Neural cell (in vitro differentiated cells): ENCODE measurements at regions not wholly inside any gene's neighbourhood (a gene's known extent, or its start where the extent isn't known, plus 50 kb on each side); places are given as distances from the start of the nearest gene placed in this dataset.

Experiments
- H2AFZ ChIP-seq: fragments of 200-600, 300-800 bp; sonication (generic), shearing (Covaris generic); 2 replicates; pipeline ENCODE4 v1.6.0; 2014; ENCODE audit warnings: low read depth, mild to moderate bottlenecking, antibody characterized with exemption, low read length, moderate library complexity
- H3F3A ChIP-seq: fragments of 200-600 bp; shearing (Covaris generic); 2 replicates; pipeline ENCODE4 v1.6.1; 2016; ENCODE audit warnings: mild to moderate bottlenecking, moderate library complexity, mixed read lengths, antibody characterized with exemption, low read length; ENCODE audit not compliant: insufficient read depth, poor library complexity, severe bottlenecking
- H3K27ac ChIP-seq: fragments of 200-600, 300-800 bp; sonication (generic), shearing (Covaris generic); 2 replicates; pipeline ENCODE4 v1.5.1; 2014; ENCODE audit warnings: mild to moderate bottlenecking, low read length, moderate library complexity
- H3K27me3 ChIP-seq: fragments of 300-800, 200-600 bp; sonication (generic), shearing (Covaris generic); 2 replicates; pipeline ENCODE4 v1.6.0; 2014; ENCODE audit warnings: mild to moderate bottlenecking, low read depth, low read length, moderate library complexity; ENCODE audit not compliant: insufficient read depth
- H3K36me3 ChIP-seq: fragments of 300-800, 200-600 bp; sonication (generic), shearing (Covaris generic); 2 replicates; pipeline ENCODE4 v1.5.1; 2014; ENCODE audit warnings: mild to moderate bottlenecking, antibody characterized with exemption, low read length, moderate library complexity; ENCODE audit not compliant: insufficient read depth
- H3K4me2 ChIP-seq: fragments of 300-800, 200-600 bp; sonication (generic), shearing (Covaris generic); 2 replicates; pipeline ENCODE4 v1.6.0; 2014; ENCODE audit warnings: mild to moderate bottlenecking, low read length
- H3K4me3 ChIP-seq: fragments of 300-800, 200-600 bp; sonication (generic), shearing (Covaris generic); 2 replicates; pipeline ENCODE4 v1.5.1; 2014; ENCODE audit warnings: mild to moderate bottlenecking, low read length, moderate library complexity
- H3K79me2 ChIP-seq: fragments of 200-600 bp; shearing (Covaris generic); replicated peaks from 2 replicates; pipeline ENCODE4 v1.6.0; 2014; ENCODE audit warnings: mild to moderate bottlenecking, low read length, moderate library complexity; ENCODE audit not compliant: insufficient read depth
- H3K9ac ChIP-seq: fragments of 300-800, 200-600 bp; sonication (generic), shearing (Covaris generic); 2 replicates; pipeline ENCODE4 v1.6.1; 2016; ENCODE audit warnings: mild to moderate bottlenecking, low read length, mixed read lengths
- H3K9me2 ChIP-seq: fragments of 200-600 bp; shearing (Covaris generic); 2 replicates; pipeline ENCODE4 v1.6.1; 2016; ENCODE audit warnings: mild to moderate bottlenecking, low read length, mixed read lengths; ENCODE audit not compliant: insufficient read depth
- H3K9me3 ChIP-seq: fragments of 200-600, 300-800 bp; sonication (generic), shearing (Covaris generic); 2 replicates; pipeline ENCODE4 v1.6.1; 2016; ENCODE audit warnings: mild to moderate bottlenecking, mixed run types, low read length, moderate library complexity, mixed read lengths
- H4K20me1 ChIP-seq: fragments of 200-600 bp; shearing (Covaris generic); 2 replicates; pipeline ENCODE4 v1.6.1; 2016; ENCODE audit warnings: mild to moderate bottlenecking, mixed run types; ENCODE audit not compliant: insufficient read depth
- CTCF ChIP-seq: fragments of 450-650 bp; IDR thresholded peaks from 2 replicates; pipeline ENCODE4 v1.5.1; 2014; ENCODE audit warnings: antibody characterized with exemption, mild to moderate bottlenecking, moderate library complexity; ENCODE audit not compliant: poor library complexity, severe bottlenecking
- EP300 ChIP-seq: fragments of 450-650 bp; conservative IDR thresholded peaks from 2 replicates; pipeline ENCODE4 v1.6.1; 2014; ENCODE audit warnings: antibody characterized with exemption, mild to moderate bottlenecking, moderate library complexity; ENCODE audit not compliant: poor library complexity, severe bottlenecking
- EZH2 ChIP-seq: fragments of 200-600, 300-800 bp; shearing (Covaris generic), sonication (generic); IDR thresholded peaks from 2 replicates; pipeline ENCODE4 v1.6.1; 2014; ENCODE audit warnings: antibody characterized with exemption, low read length, borderline replicate concordance, mild to moderate bottlenecking; ENCODE audit not compliant: insufficient read depth, poor library complexity, severe bottlenecking
- MXI1 ChIP-seq: fragments of 450-650 bp; conservative IDR thresholded peaks from 2 replicates; pipeline ENCODE4 v1.6.1; 2014; ENCODE audit warnings: antibody characterized with exemption, mild to moderate bottlenecking; ENCODE audit not compliant: poor library complexity, severe bottlenecking
- POLR2AphosphoS5 ChIP-seq: IDR thresholded peaks from 2 replicates; pipeline ENCODE4 v1.6.1; 2012
- RAD21 ChIP-seq: fragments of 450-650 bp; conservative IDR thresholded peaks from 2 replicates; pipeline ENCODE4 v1.6.1; 2014; ENCODE audit warnings: antibody characterized with exemption, mild to moderate bottlenecking, moderate library complexity
- REST ChIP-seq: IDR thresholded peaks from 2 replicates; pipeline ENCODE4 v1.6.1; 2012; ENCODE audit warnings: borderline replicate concordance
- SMC3 ChIP-seq: fragments of 450-650 bp; conservative IDR thresholded peaks from 2 replicates; pipeline ENCODE4 v1.6.1; 2014; ENCODE audit warnings: antibody characterized with exemption, mild to moderate bottlenecking, moderate library complexity; ENCODE audit not compliant: poor library complexity
- TAF1 ChIP-seq: IDR thresholded peaks from 2 replicates; pipeline ENCODE4 v1.6.1; 2012; ENCODE audit warnings: low read depth

GRCh38 chr7:81120803-81121202, 202.0 kb upstream of the SEMA3C start:
- Histone ChIP-seq H3K27ac (no peak overlapping the region), H3K9me2 (no peaks in the 10 kb centered on the region), H3K36me3 (no peaks in the 10 kb centered on the region), H3K79me2 (no peaks in the 10 kb centered on the region), H3K4me3 (no peak overlapping the region), H2AFZ (no peak overlapping the region), H3K9me3 (no peaks in the 10 kb centered on the region), H3K27me3 (no peaks in the 10 kb centered on the region), H4K20me1 (no peaks in the 10 kb centered on the region), H3K9ac (no peak overlapping the region), H3K4me2 (no peak overlapping the region), H3F3A (no peaks in the 10 kb centered on the region)
- TF ChIP-seq CTCF (no peak), EP300 (no peak), REST (no peak), POLR2AphosphoS5 (no peak), MXI1 (no peak), SMC3 (no peak), RAD21 (no peak), TAF1 (no peak), EZH2 (no peak)

GRCh38 chr7:81120111-81120510, 201.3 kb upstream of the SEMA3C start:
- Histone ChIP-seq H4K20me1 (no peaks in the 10 kb centered on the region), H3K9ac (no peak overlapping the region), H3K4me2 (no peak overlapping the region), H3K27me3 (no peaks in the 10 kb centered on the region), H3K9me3 (no peaks in the 10 kb centered on the region), H3K36me3 (no peaks in the 10 kb centered on the region), H3K9me2 (no peaks in the 10 kb centered on the region), H3K4me3 (no peak overlapping the region), H2AFZ (no peak overlapping the region), H3K27ac (no peak overlapping the region), H3F3A (no peaks in the 10 kb centered on the region), H3K79me2 (no peaks in the 10 kb centered on the region)
- TF ChIP-seq POLR2AphosphoS5 (no peak), SMC3 (no peak), REST (no peak), EZH2 (no peak), RAD21 (no peak), EP300 (no peak), TAF1 (no peak), MXI1 (no peak), CTCF (no peak)
